DND-41 (cell line): ENCODE measurements at regions not wholly inside any gene's neighbourhood (a gene's known extent, or its start where the extent isn't known, plus 50 kb on each side); places are given as distances from the start of the nearest gene placed in this dataset.

ENCODE experiments used
- ATAC-seq: fragments of 200-7000 bp; cut with Tn5 transposase; 3 replicates; pipeline ENCODE4 v1.9.1; 2021; ENCODE audit warnings: low read depth; ENCODE audit not compliant: insufficient read depth
- DNase-seq: peaks from one replicate; pipeline ENCODE4 v3.0.0-alpha.2; 2020
- H2AFZ ChIP-seq: 2 replicates; pipeline ENCODE4 v1.6.0; 2012; ENCODE audit warnings: low read depth, low read length
- H3K27ac ChIP-seq: 2 replicates; pipeline ENCODE4 v1.5.1; 2012; ENCODE audit warnings: low read length, inconsistent platforms
- H3K27me3 ChIP-seq: fragments of 200-600 bp; sonication (generic); 2 replicates; pipeline ENCODE4 v1.6.0; 2012; ENCODE audit warnings: low read length, mild to moderate bottlenecking, inconsistent platforms; ENCODE audit not compliant: insufficient read depth, poor library complexity
- H3K36me3 ChIP-seq: 2 replicates; pipeline ENCODE4 v1.5.1; 2012; ENCODE audit warnings: low read length, inconsistent platforms; ENCODE audit not compliant: insufficient read depth
- H3K4me1 ChIP-seq: 2 replicates; pipeline ENCODE4 v1.5.1; 2012; ENCODE audit warnings: mild to moderate bottlenecking, low read length; ENCODE audit not compliant: insufficient read depth
- H3K4me2 ChIP-seq: 2 replicates; pipeline ENCODE4 v1.6.0; 2012; ENCODE audit warnings: mild to moderate bottlenecking, moderate library complexity, low read length, inconsistent platforms; ENCODE audit not compliant: insufficient read depth
- H3K4me3 ChIP-seq, 2 experiments: fragments of 200-600 bp in 1 of 2; shearing (Covaris generic) in 1 of 2; 2 replicates each; pipeline ENCODE4 v1.5.1; 2012 to 2016; ENCODE audit warnings: inconsistent platforms in 2 of 2, low read length in 2 of 2, mild to moderate bottlenecking in 2 of 2, low read depth in 1 of 2, moderate library complexity in 1 of 2
- H3K79me2 ChIP-seq: 2 replicates; pipeline ENCODE4 v1.6.0; 2012; ENCODE audit warnings: low read length, inconsistent platforms; ENCODE audit not compliant: insufficient read depth
- H3K9ac ChIP-seq: 2 replicates; pipeline ENCODE4 v1.6.0; 2012; ENCODE audit warnings: low read depth, mild to moderate bottlenecking, inconsistent platforms, low read length, moderate library complexity
- H3K9me3 ChIP-seq: 2 replicates; pipeline ENCODE4 v1.5.1; 2012; ENCODE audit warnings: low read length, moderate library complexity, mild to moderate bottlenecking, inconsistent platforms; ENCODE audit not compliant: insufficient read depth, severe bottlenecking
- H4K20me1 ChIP-seq: 2 replicates; pipeline ENCODE4 v1.6.0; 2012; ENCODE audit warnings: low read length; ENCODE audit not compliant: insufficient read depth
- CTCF ChIP-seq: IDR thresholded peaks from 2 replicates; pipeline ENCODE4 v1.5.1; 2012; ENCODE audit warnings: borderline replicate concordance, low read length, moderate library complexity, mild to moderate bottlenecking; ENCODE audit not compliant: poor library complexity, severe bottlenecking; ENCODE audit errors: extremely low read depth
- EZH2 ChIP-seq: IDR thresholded peaks from 3 replicates; pipeline ENCODE4 v1.6.1; 2012; ENCODE audit warnings: borderline replicate concordance, low read depth, mild to moderate bottlenecking, moderate library complexity, low read length, inconsistent platforms; ENCODE audit not compliant: severe bottlenecking

- Histone ChIP-seq H3K9ac (no peak overlapping the region), H3K36me3 (no peaks in the 10 kb centered on the region), H3K4me2 (no peak overlapping the region), H3K27me3 (no peaks in the 10 kb centered on the region), H3K9me3 (no peaks in the 10 kb centered on the region), H4K20me1 (no peaks in the 10 kb centered on the region), H3K4me3 (no peak overlapping the region), H3K4me1 (no peaks in the 10 kb centered on the region), H3K27ac (no peak overlapping the region), H2AFZ (no peak overlapping the region), H3K79me2 (no peaks in the 10 kb centered on the region)
- DNase-seq, result no peak
- no peak for ATAC-seq
- TF ChIP-seq CTCF, result no peak
Measured at GRCh38 chr14:54102051-54102456, 145.4 kb upstream of the BMP4 start.

- ATAC-seq, result no peak
- DNase-seq, result no peak
- Histone ChIP-seq H3K79me2 (no peaks in the 10 kb centered on the region), H3K27me3 (no peaks in the 10 kb centered on the region), H3K4me1 (peaks cover 2% of the 10 kb centered on the region; the same call in 1 of the 2 replicates), H3K9me3 (no peaks in the 10 kb centered on the region), H3K4me3 (no peak overlapping the region), H3K4me2 (no peak overlapping the region), H3K27ac (no peak overlapping the region), H3K9ac (no peak overlapping the region), H2AFZ (no peak overlapping the region), H4K20me1 (no peaks in the 10 kb centered on the region), H3K36me3 (no peaks in the 10 kb centered on the region)
- TF ChIP-seq CTCF, result no peak
- TF ChIP-seq EZH2, result no peak
Measured at GRCh38 chr14:54102530-54102929, 145.9 kb upstream of the BMP4 start.

GRCh38 chr14:54104601-54105145 is 148.0 kb upstream of the BMP4 start:
- Histone ChIP-seq H4K20me1 (no peaks in the 10 kb centered on the region), H3K9ac (no peak overlapping the region), H3K4me1 (peaks cover 19% of the 10 kb centered on the region), H3K27ac (no peak overlapping the region), H3K27me3 (no peaks in the 10 kb centered on the region), H3K9me3 (no peaks in the 10 kb centered on the region), H3K4me2 (no peak overlapping the region), H3K79me2 (no peaks in the 10 kb centered on the region), H2AFZ (no peak overlapping the region), H3K4me3 (no peak overlapping the region), H3K36me3 (no peaks in the 10 kb centered on the region)
- TF ChIP-seq EZH2 (no peak), CTCF (no peak)
- ATAC-seq, result no peak
- no peak for DNase-seq

- H3K9me3 ChIP-seq, result no peaks in the 10 kb centered on the region
- H3K27ac ChIP-seq, result no peak overlapping the region
- no peak overlapping the region for H3K9ac ChIP-seq
- peaks cover 19% of the 10 kb centered on the region for H3K4me1 ChIP-seq
- H3K27me3 ChIP-seq, result no peaks in the 10 kb centered on the region
- TF ChIP-seq CTCF, result no peak
- no peak for TF ChIP-seq EZH2
- no peak overlapping the region for H2AFZ ChIP-seq
- no peak overlapping the region for H3K4me2 ChIP-seq
- H3K79me2 ChIP-seq, result no peaks in the 10 kb centered on the region
- ATAC-seq (no peak), DNase-seq (no peak)
- no peaks in the 10 kb centered on the region for H4K20me1 ChIP-seq
- H3K36me3 ChIP-seq, result no peaks in the 10 kb centered on the region
- H3K4me3 ChIP-seq, result no peak overlapping the region
Measured at GRCh38 chr14:54105406-54105805, 148.8 kb upstream of the BMP4 start.
